ENCODE measurements at regions not wholly inside any gene's neighbourhood (a gene's known extent, or its start where the extent isn't known, plus 50 kb on each side); places are given as distances from the start of the nearest gene placed in this dataset.

DNA sequence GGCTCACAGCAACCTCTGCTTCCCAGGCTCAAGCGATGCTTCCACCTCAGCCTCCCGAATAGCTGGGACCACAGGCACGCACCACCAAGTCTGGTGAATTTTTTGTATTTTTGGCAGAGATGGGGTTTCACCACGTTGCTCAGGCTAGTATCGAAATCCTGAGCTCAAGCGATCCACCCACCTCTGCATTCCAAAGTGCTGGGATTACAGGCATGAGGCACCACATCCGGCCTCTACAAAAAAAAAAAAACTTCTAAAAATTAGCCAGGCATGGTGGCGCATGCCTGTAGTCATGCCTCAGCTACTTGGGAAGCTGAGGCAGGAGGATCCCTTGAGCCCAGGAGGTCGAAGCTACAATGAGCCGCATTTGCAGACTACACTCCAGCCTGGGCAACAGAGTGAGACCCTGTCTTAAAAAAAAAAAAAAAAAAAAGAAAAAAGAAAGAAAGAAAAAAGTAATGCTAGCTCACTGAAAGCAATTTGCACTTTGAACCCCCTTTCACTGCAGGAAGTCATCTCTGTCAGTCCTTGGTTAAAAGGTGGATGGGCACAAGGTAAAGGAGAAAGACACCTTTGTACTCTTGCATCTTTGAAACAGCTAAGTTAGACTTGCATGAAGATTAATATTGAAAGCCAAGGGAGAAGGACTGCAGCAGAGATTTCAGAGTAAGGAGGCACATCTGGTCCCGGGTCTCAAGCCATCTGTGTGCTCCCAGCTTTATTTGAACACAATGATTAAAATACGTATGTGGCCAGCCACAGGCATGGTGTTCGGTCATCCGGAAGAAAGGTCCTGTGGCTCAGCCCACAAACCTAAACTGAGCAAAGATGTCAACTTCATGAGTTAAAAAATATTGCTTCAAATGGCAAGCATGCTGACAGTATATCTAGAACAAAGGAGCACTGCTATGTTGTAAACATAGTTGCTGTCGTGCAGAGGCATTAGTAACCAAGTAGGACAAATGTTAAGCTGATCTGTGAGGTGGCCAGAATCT, 103.8 kb upstream of the HMGA2 start:
- no peak overlapping the region for H3K4me3 ChIP-seq (ENCODE audit: low read depth in 2 of 2, low read length in 1 of 2)
- POLR2A ChIA-PET = no interaction called here
- no peaks in the 10 kb centered on the region for H3K9me3 ChIP-seq
- no peaks in the 10 kb centered on the region for H3K9me2 ChIP-seq
- no peak for DNase-seq
- no peak overlapping the region for H3K9ac ChIP-seq
- H3F3A ChIP-seq (replicated peaks; ENCODE audit: insufficient read depth) = peaks cover 18% of the 10 kb centered on the region
- H4K20me1 ChIP-seq (ENCODE audit: insufficient read depth) = no peaks in the 10 kb centered on the region
- CTCF ChIA-PET = no interaction called here
- H3K27me3 ChIP-seq (ENCODE audit: insufficient read depth) = no peaks in the 10 kb centered on the region
- TF ChIP-seq SMC3 (IDR thresholded peaks at IDR 0.05; ENCODE audit: low read depth, low read length) (no peak), TCF12 (IDR thresholded peaks at IDR 0.05) (peak; percentile 25; the same call in 1 of the 2 replicates), EP300 (IDR thresholded peaks at IDR 0.05; ENCODE audit: borderline replicate concordance in 1 of 2, low read depth in 1 of 2, low read length in 1 of 2) (peak in 1 of 2 experiments; percentile 25; a peak in 1 of 4 replicates)
- TF ChIP-seq, protein P1, sequence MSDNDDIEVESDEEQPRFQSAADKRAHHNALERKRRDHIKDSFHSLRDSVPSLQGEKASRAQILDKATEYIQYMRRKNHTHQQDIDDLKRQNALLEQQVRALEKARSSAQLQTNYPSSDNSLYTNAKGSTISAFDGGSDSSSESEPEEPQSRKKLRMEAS (IDR thresholded peaks at IDR 0.05; ENCODE audit: low read depth) = peak; percentile 77
- H3K4me2 ChIP-seq = no peak overlapping the region
- H2AFZ ChIP-seq (ENCODE audit: low read depth) = peak overlapping the region; percentile 26; the same call in 1 of the 2 replicates
- H3K36me3 ChIP-seq (replicated peaks in 1 of 2; ENCODE audit: control insufficient read depth in 1 of 2, insufficient read depth in 2 of 2, low read length in 1 of 2) = no peaks in the 10 kb centered on the region
- 34% methylated on average over 15 of the region's 15 CpGs for WGBS (ENCODE audit: low lambda C conversion rate)
- peak overlapping the region; percentile 2 to 41; a peak in 2 of 4 replicates for H3K27ac ChIP-seq (ENCODE audit: low read depth in 2 of 2, low read length in 1 of 2)
- no peaks in the 10 kb centered on the region for H3K4me1 ChIP-seq (ENCODE audit: control insufficient read depth in 1 of 2, insufficient read depth in 2 of 2, low read depth in 1 of 2, low read length in 1 of 2)
- no peaks in the 10 kb centered on the region for H3K79me2 ChIP-seq (ENCODE audit: insufficient read depth)

- POLR2A ChIA-PET = no interaction called here
Observed at GRCh38 chr12:65721541-65722190, 102.6 kb upstream of the HMGA2 start.

GRCh38 chr12:65725376-65725775, 98.9 kb upstream of the HMGA2 start:
- no peaks in the 10 kb centered on the region; a peak in 1 of 4 replicates for H3K4me1 ChIP-seq (ENCODE audit: control insufficient read depth in 1 of 2, insufficient read depth in 2 of 2, low read depth in 1 of 2, low read length in 1 of 2)
- H3K9me3 ChIP-seq = no peaks in the 10 kb centered on the region
- H3K27me3 ChIP-seq (ENCODE audit: insufficient read depth) = no peaks in the 10 kb centered on the region; the same call in 1 of the 2 replicates
- 0 out of 2 replicates have a peak overlapping the region, but pooled peaks have one; percentile 90 for H2AFZ ChIP-seq (ENCODE audit: low read depth)
- H3K36me3 ChIP-seq (replicated peaks in 1 of 2; ENCODE audit: control insufficient read depth in 1 of 2, insufficient read depth in 2 of 2, low read length in 1 of 2) = no peaks in the 10 kb centered on the region
- POLR2A ChIA-PET = no interaction called here
- no peak for DNase-seq
- H3K9ac ChIP-seq = no peak overlapping the region
- no peak overlapping the region for H3K4me3 ChIP-seq (ENCODE audit: low read depth in 2 of 2, low read length in 1 of 2)
- CTCF ChIA-PET = interaction anchor here (0.6 kb wide), 1 partner anchor 27 kb away, joined by 3 read pairs; no protein-coding TSS in a partner anchor
- WGBS (ENCODE audit: low lambda C conversion rate) = 38% methylated on average over 2 of the region's 2 CpGs
- H4K20me1 ChIP-seq (ENCODE audit: insufficient read depth) = no peaks in the 10 kb centered on the region
- H3K4me2 ChIP-seq = no peak overlapping the region
- no peaks in the 10 kb centered on the region for H3K9me2 ChIP-seq
- peaks cover 6% of the 10 kb centered on the region for H3F3A ChIP-seq (replicated peaks; ENCODE audit: insufficient read depth)
- H3K27ac ChIP-seq (ENCODE audit: low read depth in 2 of 2, low read length in 1 of 2) = peak overlapping the region in 1 of 2 experiments; percentile 45; a peak in 2 of 4 replicates
- peaks cover 3% of the 10 kb centered on the region; the same call in 1 of the 2 replicates for H3K79me2 ChIP-seq (ENCODE audit: insufficient read depth)
- TF ChIP-seq MXI1 (IDR thresholded peaks at IDR 0.05; ENCODE audit: low read depth, low read length) (no peak), TCF12 (IDR thresholded peaks at IDR 0.05) (no peak), CTCF (IDR thresholded peaks at IDR 0.05) (no peak), POLR2AphosphoS5 (IDR thresholded peaks at IDR 0.05; ENCODE audit: low read depth, low read length) (no peak), SIN3A (IDR thresholded peaks at IDR 0.05; ENCODE audit: borderline replicate concordance, low read depth, low read length) (no peak), REST (IDR thresholded peaks at IDR 0.05; ENCODE audit: low read depth, low read length) (no peak), RAD21 (IDR thresholded peaks at IDR 0.05; ENCODE audit: low read length) (no peak)

More at GRCh38 chr12:65721541-65722190, 102.6 kb upstream of the HMGA2 start:
- Histone ChIP-seq H3K9me3 (no peaks in the 10 kb centered on the region), H3K79me2 (ENCODE audit: insufficient read depth) (no peaks in the 10 kb centered on the region), H3K27me3 (ENCODE audit: insufficient read depth) (no peaks in the 10 kb centered on the region), H3K4me2 (no peak overlapping the region), H3K4me3 (ENCODE audit: low read depth in 2 of 2, low read length in 1 of 2) (no peak overlapping the region), H3K36me3 (replicated peaks in 1 of 2; ENCODE audit: control insufficient read depth in 1 of 2, insufficient read depth in 2 of 2, low read length in 1 of 2) (no peaks in the 10 kb centered on the region), H2AFZ (ENCODE audit: low read depth) (no peak overlapping the region), H3K4me1 (ENCODE audit: control insufficient read depth in 1 of 2, insufficient read depth in 2 of 2, low read depth in 1 of 2, low read length in 1 of 2) (no peaks in the 10 kb centered on the region; a peak in 1 of 4 replicates), H3K9ac (no peak overlapping the region), H3K27ac (ENCODE audit: low read depth in 2 of 2, low read length in 1 of 2) (no peak overlapping the region), H3F3A (replicated peaks; ENCODE audit: insufficient read depth) (peaks cover 18% of the 10 kb centered on the region), H4K20me1 (ENCODE audit: insufficient read depth) (no peaks in the 10 kb centered on the region), H3K9me2 (no peaks in the 10 kb centered on the region)
- no peak for DNase-seq
- TF ChIP-seq SIN3A (IDR thresholded peaks at IDR 0.05; ENCODE audit: borderline replicate concordance, low read depth, low read length) = no peak
- no peak for TF ChIP-seq RAD21 (IDR thresholded peaks at IDR 0.05; ENCODE audit: low read length)
- TF ChIP-seq MXI1 (IDR thresholded peaks at IDR 0.05; ENCODE audit: low read depth, low read length) = no peak
- TF ChIP-seq YY1 (IDR thresholded peaks at IDR 0.05; ENCODE audit: low read depth) = no peak
- no peak for TF ChIP-seq FOSL2 (IDR thresholded peaks at IDR 0.05; ENCODE audit: borderline replicate concordance, low read depth)
- TF ChIP-seq POLR2AphosphoS5 (IDR thresholded peaks at IDR 0.05; ENCODE audit: low read depth, low read length) = no peak
- TF ChIP-seq RXRA (IDR thresholded peaks at IDR 0.05; ENCODE audit: borderline replicate concordance, low read depth) = no peak
- WGBS (ENCODE audit: low lambda C conversion rate) = 87% methylated on average over 3 of the region's 3 CpGs
- CTCF ChIA-PET = no interaction called here

Data from SK-N-SH (cell line).